HepG2 (cell line): ENCODE measurements at regions not wholly inside any gene's neighbourhood (a gene's known extent, or its start where the extent isn't known, plus 50 kb on each side); places are given as distances from the start of the nearest gene placed in this dataset.

Experiments used
- ATAC-seq: fragments of 200-7000 bp; cut with Tn5 transposase; 3 replicates; pipeline ENCODE4 v1.9.1; 2020; ENCODE audit warnings: mild to moderate bottlenecking, moderate library complexity
- BruUV-seq: library from RNA; stranded (reverse); fragments of 400-500 nt; replicated peaks from 2 replicates; lab custom pipeline; 2021; lab: Mats Ljungman, UMichigan
- CTCF ChIA-PET: fragments of 300-600 bp; formaldehyde crosslinking; extraction: SDS; loops from one replicate; lab custom pipeline; 2021; ENCODE audit warnings: low total read pairs, inconsistent platforms, low intra/inter-chr PET ratio; lab: Yijun Ruan, JAX
- POLR2A ChIA-PET: fragments of 350-600 bp; sonication (Branson Sonifier 250); formaldehyde crosslinking; loops from one replicate; lab custom pipeline; 2020; ENCODE audit warnings: antibody characterized with exemption, inconsistent platforms; lab: Yijun Ruan, JAX
- DNase-seq: peaks from one replicate; pipeline ENCODE4 v3.0.0-alpha.2; 2015; ENCODE audit warnings: low spot score
- FAIRE-seq: peaks from 3 replicates; lab custom pipeline; 2011; peaks lifted over from hg19 to GRCh38; lab: Jason Lieb, UNC
- H2AFZ ChIP-seq: one replicate; pipeline ENCODE4 v1.6.1; 2011; ENCODE audit warnings: low read length, inconsistent platforms
- H3K27ac ChIP-seq: fragments of 300-600 bp; 3 replicates; pipeline ENCODE4 v1.8.0; 2011; ENCODE audit warnings: mixed run types, mild to moderate bottlenecking, mixed read lengths, low read length, inconsistent platforms; ENCODE audit not compliant: insufficient read depth; ENCODE audit errors: extremely low read length
- H3K27me3 ChIP-seq, 2 experiments: fragments of 200-600 bp in 1 of 2; 2 replicates in 1 of 2; 3 replicates in 1 of 2; pipeline versions ENCODE4 v1.6.0 to v1.8.0; 2011; ENCODE audit warnings: low read length in 2 of 2, mild to moderate bottlenecking in 2 of 2, moderate library complexity in 2 of 2, inconsistent platforms in 1 of 2; ENCODE audit not compliant: insufficient read depth in 2 of 2, control insufficient read depth in 1 of 2
- H3K36me3 ChIP-seq, 2 experiments: fragments of 200-600 bp in 1 of 2; replicated peaks in 1 of 2; 2 replicates in 1 of 2; 3 replicates in 1 of 2; pipeline versions ENCODE4 v1.5.1 to v1.8.0; 2011; ENCODE audit warnings: low read length in 2 of 2, inconsistent platforms in 1 of 2; ENCODE audit not compliant: insufficient read depth in 2 of 2, control insufficient read depth in 1 of 2
- H3K4me1 ChIP-seq: 2 replicates; pipeline ENCODE4 v1.5.1; 2012; ENCODE audit warnings: low read length, inconsistent platforms; ENCODE audit not compliant: insufficient read depth
- H3K4me2 ChIP-seq: 2 replicates; pipeline ENCODE4 v1.6.0; 2011; ENCODE audit warnings: low read depth, low read length, inconsistent platforms
- H3K4me3 ChIP-seq, 3 experiments: fragments of 200-600 bp in 1 of 3; sonication (generic), shearing (Covaris generic) in 1 of 3; replicated peaks in 1 of 3; 2 replicates each; pipeline ENCODE4 v1.5.1; 2011 to 2016; ENCODE audit warnings: low read length in 3 of 3, inconsistent platforms in 2 of 3, low read depth in 2 of 3, mild to moderate bottlenecking in 2 of 3, control low read depth in 1 of 3, mixed read lengths in 1 of 3; ENCODE audit not compliant: insufficient read depth in 1 of 3
- H3K79me2 ChIP-seq: one replicate; pipeline ENCODE4 v1.6.1; 2011; ENCODE audit warnings: low read length, inconsistent platforms; ENCODE audit not compliant: insufficient read depth
- H3K9ac ChIP-seq: 2 replicates; pipeline ENCODE4 v1.6.0; 2011; ENCODE audit warnings: mild to moderate bottlenecking, low read depth, low read length, inconsistent platforms; ENCODE audit not compliant: insufficient read depth
- H3K9me3 ChIP-seq: 2 replicates; pipeline ENCODE4 v1.5.1; 2012; ENCODE audit warnings: mild to moderate bottlenecking, low read length
- H4K20me1 ChIP-seq: 2 replicates; pipeline ENCODE4 v1.6.0; 2011; ENCODE audit warnings: inconsistent platforms, mild to moderate bottlenecking, low read length, moderate library complexity; ENCODE audit not compliant: insufficient read depth
- ASH2L ChIP-seq: fragments of 300-600, 200-600 bp; sonication (generic); IDR thresholded peaks from 2 replicates; pipeline ENCODE4 v1.7.0; 2017; ENCODE audit warnings: low read depth, mild to moderate bottlenecking, moderate library complexity, mixed read lengths, low read length; ENCODE audit not compliant: insufficient read length
- FLYWCH1 ChIP-seq: sonication (generic); formaldehyde crosslinking; IDR thresholded peaks from 2 replicates; pipeline ENCODE4 v1.8.1; 2023; ENCODE audit warnings: mild to moderate bottlenecking, missing genetic modification reagents
- GTF3A ChIP-seq: sonication (generic); formaldehyde crosslinking; conservative IDR thresholded peaks from 2 replicates; pipeline ENCODE4 v1.4.0; 2020; ENCODE audit warnings: mild to moderate bottlenecking, missing genetic modification reagents
- HDAC6 ChIP-seq: fragments of 200-600 bp; sonication (generic); IDR thresholded peaks from 2 replicates; pipeline ENCODE4 v1.7.0; 2017; ENCODE audit warnings: mild to moderate bottlenecking, antibody characterized with exemption, low read length, low read depth
- HOXA3 ChIP-seq: sonication (generic); formaldehyde crosslinking; IDR thresholded peaks from 2 replicates; pipeline ENCODE4 v1.5.0; 2020; ENCODE audit warnings: missing genetic modification reagents
- ISX ChIP-seq: sonication (generic); formaldehyde crosslinking; conservative IDR thresholded peaks from 2 replicates; pipeline ENCODE4 v1.5.0; 2020; ENCODE audit warnings: missing genetic modification reagents
- NCOR1 ChIP-seq: fragments of 200-600 bp; sonication (generic); IDR thresholded peaks from 2 replicates; pipeline ENCODE4 v1.7.0; 2017; ENCODE audit warnings: antibody characterized with exemption, low read length, borderline replicate concordance
- SAP130 ChIP-seq: IDR thresholded peaks from 2 replicates; pipeline ENCODE4 v1.6.1; 2016; ENCODE audit warnings: low read depth
- SMARCE1 ChIP-seq: fragments of 450-650 bp; IDR thresholded peaks from 2 replicates; pipeline ENCODE4 v1.6.1; 2017; ENCODE audit warnings: borderline replicate concordance
- TBL1XR1 ChIP-seq: fragments of 150-350 bp; IDR thresholded peaks from 2 replicates; pipeline ENCODE4 v1.6.1; 2014; ENCODE audit warnings: borderline replicate concordance, low read length; ENCODE audit not compliant: partially characterized antibody
- TEAD2 ChIP-seq: sonication (generic); formaldehyde crosslinking; IDR thresholded peaks from 2 replicates; pipeline ENCODE4 v1.9.0; 2021; ENCODE audit warnings: missing genetic modification reagents
- ZNF337 ChIP-seq: sonication (generic); formaldehyde crosslinking; IDR thresholded peaks from 2 replicates; pipeline ENCODE4 v1.5.1; 2020; ENCODE audit warnings: missing genetic modification reagents, low read depth, mild to moderate bottlenecking, borderline replicate concordance
- ZNF510 ChIP-seq: sonication (generic); formaldehyde crosslinking; IDR thresholded peaks from 2 replicates; pipeline ENCODE4 v1.4.0; 2020; ENCODE audit warnings: low read depth, mild to moderate bottlenecking, missing genetic modification reagents
- ZNF562 ChIP-seq: sonication (generic); formaldehyde crosslinking; IDR thresholded peaks from 2 replicates; pipeline ENCODE4 v1.8.0; 2022; ENCODE audit warnings: missing genetic modification reagents, borderline replicate concordance
- whole genome bisulfite sequencing: methylation state at CpG from one replicate; pipeline ENCODE4 v1.1.6; 2017; ENCODE audit warnings: low lambda C conversion rate; 5-methylcytosine and 5-hydroxymethylcytosine counted together
- in situ Hi-C: cut with HindIII; loops from 2 replicates; pipeline ENCODE4 v1.10.0; 2017; ENCODE audit warnings: low pct_unique_long_range_greater_than_20kb; ENCODE audit not compliant: extremely low pct_ligation_motif_present
- intact Hi-C: fragments of 100-400 bp; cut with micrococcal nuclease; formaldehyde crosslinking; loops from one replicate; pipeline ENCODE4 v1.10.0; 2022; ENCODE audit not compliant: unreplicated experiment
- TF ChIP-seq, protein P1 (sequence below): sonication (generic); formaldehyde crosslinking; IDR thresholded peaks from 2 replicates; pipeline ENCODE4 v1.4.0; 2020; ENCODE audit warnings: mild to moderate bottlenecking, missing genetic modification reagents
- TF ChIP-seq, protein P2 (sequence below): sonication (generic); formaldehyde crosslinking; IDR thresholded peaks from 2 replicates; pipeline ENCODE4 v1.9.0; 2021; ENCODE audit warnings: missing genetic modification reagents, mild to moderate bottlenecking, borderline replicate concordance
- TF ChIP-seq, protein P3 (sequence below): sonication (generic); formaldehyde crosslinking; IDR thresholded peaks from 2 replicates; pipeline ENCODE4 v1.8.0; 2022; ENCODE audit warnings: missing genetic modification reagents, mild to moderate bottlenecking, inconsistent platforms, borderline replicate concordance

DNA sequence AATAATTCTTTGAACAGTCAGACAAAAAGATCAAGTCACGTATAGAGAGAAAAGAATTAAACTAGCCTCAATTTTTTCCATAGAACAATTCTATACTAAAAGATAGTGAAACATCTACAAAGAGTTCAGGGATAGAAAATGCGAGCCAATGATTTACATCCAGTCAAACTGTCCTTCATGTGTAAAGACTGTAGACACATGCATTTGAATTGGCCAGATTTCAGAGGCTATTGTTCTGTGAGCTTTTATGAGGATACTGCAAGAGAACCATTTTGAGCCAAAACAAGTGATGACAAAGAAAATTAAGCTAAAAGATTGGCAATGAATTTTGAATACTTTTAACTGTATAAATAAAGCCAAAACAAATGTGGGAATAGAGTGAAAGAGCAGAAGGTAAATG, 1230.3 kb downstream of the RPA4 start:
- intact Hi-C loops, result no loop called here

More for the DNA sequence above, 1230.3 kb downstream of the RPA4 start:
- POLR2A ChIA-PET, result no interaction called here
- Histone ChIP-seq H3K4me1 (no peaks in the 10 kb centered on the region), H3K79me2 (no peaks in the 10 kb centered on the region), H3K4me3 (no peak overlapping the region), H3K9me3 (no peaks in the 10 kb centered on the region), H2AFZ (no peak overlapping the region), H3K9ac (no peak overlapping the region), H3K27ac (no peak overlapping the region), H3K27me3 (no peaks in the 10 kb centered on the region), H3K36me3 (no peaks in the 10 kb centered on the region), H4K20me1 (no peaks in the 10 kb centered on the region), H3K4me2 (no peak overlapping the region)
- CTCF ChIA-PET, result no interaction called here
- BruUV-seq, result no TSS peak
- 0% methylated on average over 2 of the region's 2 CpGs for WGBS
- ATAC-seq (no peak), FAIRE-seq (no peak), DNase-seq (no peak)
- TF ChIP-seq ZNF337 (CRISPR knock-in tag) (no peak), HOXA3 (CRISPR knock-in tag) (no peak), ZNF510 (no peak), SMARCE1 (no peak), GTF3A (CRISPR knock-in tag) (no peak), ZNF562 (CRISPR knock-in tag) (no peak), TBL1XR1 (no peak), HDAC6 (no peak), FLYWCH1 (CRISPR knock-in tag) (no peak), ISX (CRISPR knock-in tag) (no peak), TEAD2 (CRISPR knock-in tag) (no peak), ASH2L (no peak), NCOR1 (no peak), SAP130 (no peak)
- TF ChIP-seq, protein P1, sequence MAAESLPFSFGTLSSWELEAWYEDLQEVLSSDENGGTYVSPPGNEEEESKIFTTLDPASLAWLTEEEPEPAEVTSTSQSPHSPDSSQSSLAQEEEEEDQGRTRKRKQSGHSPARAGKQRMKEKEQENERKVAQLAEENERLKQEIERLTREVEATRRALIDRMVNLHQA (CRISPR knock-in tag), result no peak
- TF ChIP-seq, protein P2, sequence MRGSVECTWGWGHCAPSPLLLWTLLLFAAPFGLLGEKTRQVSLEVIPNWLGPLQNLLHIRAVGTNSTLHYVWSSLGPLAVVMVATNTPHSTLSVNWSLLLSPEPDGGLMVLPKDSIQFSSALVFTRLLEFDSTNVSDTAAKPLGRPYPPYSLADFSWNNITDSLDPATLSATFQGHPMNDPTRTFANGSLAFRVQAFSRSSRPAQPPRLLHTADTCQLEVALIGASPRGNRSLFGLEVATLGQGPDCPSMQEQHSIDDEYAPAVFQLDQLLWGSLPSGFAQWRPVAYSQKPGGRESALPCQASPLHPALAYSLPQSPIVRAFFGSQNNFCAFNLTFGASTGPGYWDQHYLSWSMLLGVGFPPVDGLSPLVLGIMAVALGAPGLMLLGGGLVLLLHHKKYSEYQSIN (CRISPR knock-in tag), result no peak
- TF ChIP-seq, protein P3, sequence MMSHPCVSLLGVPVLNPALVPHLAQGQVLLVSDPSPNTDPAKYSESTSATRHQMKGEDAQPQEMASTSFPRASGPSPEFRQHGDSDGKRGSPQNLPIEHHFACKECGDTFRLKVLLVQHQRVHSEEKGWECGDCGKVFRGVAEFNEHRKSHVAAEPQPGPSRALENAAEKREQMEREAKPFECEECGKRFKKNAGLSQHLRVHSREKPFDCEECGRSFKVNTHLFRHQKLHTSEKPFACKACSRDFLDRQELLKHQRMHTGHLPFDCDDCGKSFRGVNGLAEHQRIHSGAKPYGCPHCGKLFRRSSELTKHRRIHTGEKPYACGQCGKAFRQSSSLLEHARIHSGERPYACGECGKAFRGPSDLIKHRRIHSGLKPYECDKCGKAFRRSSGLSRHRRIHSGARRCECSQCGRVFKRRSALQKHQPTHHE, result no peak
- in situ Hi-C loops, result no loop called here
